ENCODE measurements at regions not wholly inside any gene's neighbourhood (a gene's known extent, or its start where the extent isn't known, plus 50 kb on each side); places are given as distances from the start of the nearest gene placed in this dataset.

- DNase-seq (ENCODE audit: low read depth) = no peak
Measured at GRCh38 chr4:11593576-11594116, 165.0 kb upstream of the HS3ST1 start.

- DNase-seq (ENCODE audit: low read depth) = no peak
Measured at GRCh38 chr4:11592276-11592675, 163.6 kb upstream of the HS3ST1 start.

GRCh38 chr4:11590132-11590531 lies 161.4 kb upstream of the HS3ST1 start:
- DNase-seq (ENCODE audit: low read depth) = no peak

GRCh38 chr4:11589676-11590075 lies 161.0 kb upstream of the HS3ST1 start:
- DNase-seq (ENCODE audit: low read depth) = no peak

- DNase-seq (ENCODE audit: low read depth) = no peak
Measured at GRCh38 chr4:11587797-11588196, 159.1 kb upstream of the HS3ST1 start.

- no peak for DNase-seq (ENCODE audit: low read depth)
Measured at GRCh38 chr4:11585506-11585905, 156.8 kb upstream of the HS3ST1 start.

- no peak for DNase-seq (ENCODE audit: low read depth)
Measured at GRCh38 chr4:11568511-11568910, 139.8 kb upstream of the HS3ST1 start.

- DNase-seq (ENCODE audit: low read depth) = no peak
Measured at GRCh38 chr4:11566444-11567022, 137.8 kb upstream of the HS3ST1 start.

GRCh38 chr4:11565899-11566298 lies 137.2 kb upstream of the HS3ST1 start:
- no peak for DNase-seq (ENCODE audit: low read depth)

GRCh38 chr4:11565213-11565612 lies 136.5 kb upstream of the HS3ST1 start:
- DNase-seq (ENCODE audit: low read depth) = no peak

GRCh38 chr4:11564021-11564420 lies 135.3 kb upstream of the HS3ST1 start:
- no peak for DNase-seq (ENCODE audit: low read depth)

GRCh38 chr4:11549525-11549924 lies 120.8 kb upstream of the HS3ST1 start:
- DNase-seq (ENCODE audit: low read depth) = no peak

GRCh38 chr4:11548597-11549082 lies 119.9 kb upstream of the HS3ST1 start:
- no peak for DNase-seq (ENCODE audit: low read depth)

GRCh38 chr4:11546391-11547175 lies 117.9 kb upstream of the HS3ST1 start:
- no peak for DNase-seq (ENCODE audit: low read depth)

GRCh38 chr4:11545651-11546050 lies 117.0 kb upstream of the HS3ST1 start:
- no peak for DNase-seq (ENCODE audit: low read depth)

- no peak for DNase-seq (ENCODE audit: low read depth)
Measured at GRCh38 chr4:11544211-11544610, 115.5 kb upstream of the HS3ST1 start.

- DNase-seq (ENCODE audit: low read depth) = no peak
Measured at GRCh38 chr4:11543706-11544105, 115.0 kb upstream of the HS3ST1 start.

- DNase-seq (ENCODE audit: low read depth) = no peak
Measured at GRCh38 chr4:11542952-11543351, 114.3 kb upstream of the HS3ST1 start.

GRCh38 chr4:11537846-11538245 lies 109.2 kb upstream of the HS3ST1 start:
- DNase-seq (ENCODE audit: low read depth) = no peak

- no peak for DNase-seq (ENCODE audit: low read depth)
Measured at GRCh38 chr4:11535333-11535732, 106.6 kb upstream of the HS3ST1 start.

GRCh38 chr4:11534623-11535302 lies 106.1 kb upstream of the HS3ST1 start:
- no peak for DNase-seq (ENCODE audit: low read depth)

GRCh38 chr4:11532138-11532537 lies 103.4 kb upstream of the HS3ST1 start:
- DNase-seq (ENCODE audit: low read depth) = no peak

All from activated T-cell treated with anti-CD3 and anti-CD28 coated beads for 1 hour (primary cell).